M059J (cell line): ENCODE measurements at regions not wholly inside any gene's neighbourhood (a gene's known extent, or its start where the extent isn't known, plus 50 kb on each side); places are given as distances from the start of the nearest gene placed in this dataset.
"Not testable (repeated sequence)": the region's sequence is repeated elsewhere in the genome, so short reads cannot be mapped to it uniquely, and the experiment has no call there.

Experiments used
- DNase-seq: peaks from one replicate; pipeline ENCODE4 v3.0.0-alpha.2; 2012; ENCODE audit warnings: low read depth

DNA sequence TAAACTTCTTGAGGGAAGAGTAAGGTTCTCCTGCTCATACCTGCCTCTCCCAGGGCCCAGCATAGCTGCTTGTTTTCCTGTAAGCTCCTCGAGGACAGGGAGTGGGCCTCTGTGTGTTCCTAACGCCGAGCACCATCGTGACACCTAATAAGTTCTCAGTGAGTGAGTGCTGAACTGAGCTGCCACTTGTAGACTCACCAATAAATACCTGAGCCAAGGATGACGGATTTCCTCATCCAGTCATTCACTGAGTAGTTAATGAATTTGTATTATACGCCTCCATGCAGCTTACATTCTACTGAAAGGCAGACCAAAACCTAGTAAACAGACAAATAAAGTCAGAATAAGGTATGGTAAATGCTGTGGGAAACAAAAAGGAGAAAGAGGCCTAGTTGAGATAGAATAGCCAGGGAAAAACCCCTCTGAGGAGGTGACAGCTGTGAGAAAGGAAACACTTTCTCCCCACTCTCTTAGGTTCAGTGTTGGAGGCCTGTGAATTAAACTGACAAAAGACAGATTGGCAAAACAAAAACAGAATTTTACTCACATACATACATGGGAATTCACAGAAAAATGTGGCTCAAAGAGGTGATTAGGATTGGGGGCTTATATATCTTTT is 138.6 kb downstream of the B3GNT2 start:
- no peak for DNase-seq

DNA sequence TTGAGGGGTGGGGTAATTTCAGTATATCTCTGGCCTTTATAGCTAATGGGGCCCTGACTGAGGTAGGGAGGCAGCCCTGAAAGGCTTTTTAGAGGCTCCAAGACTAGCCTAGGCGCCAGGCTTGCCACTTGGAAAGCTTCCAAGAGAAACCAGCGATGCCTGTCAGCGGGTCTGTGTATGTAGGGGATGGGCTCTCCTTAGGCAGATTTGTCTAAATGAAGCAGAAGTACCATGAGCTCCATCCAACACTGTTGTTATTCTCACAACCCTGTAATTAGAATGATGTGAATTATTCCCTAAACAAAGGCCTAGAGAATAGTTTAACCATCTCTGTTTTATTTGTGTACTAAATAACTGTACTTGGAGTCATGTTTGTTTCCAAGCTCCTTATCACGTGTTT is 138.1 kb downstream of the B3GNT2 start:
- DNase-seq, result no peak

GRCh38 chr2:62330959-62331358 is 135.0 kb downstream of the B3GNT2 start:
- DNase-seq, result no peak

DNA sequence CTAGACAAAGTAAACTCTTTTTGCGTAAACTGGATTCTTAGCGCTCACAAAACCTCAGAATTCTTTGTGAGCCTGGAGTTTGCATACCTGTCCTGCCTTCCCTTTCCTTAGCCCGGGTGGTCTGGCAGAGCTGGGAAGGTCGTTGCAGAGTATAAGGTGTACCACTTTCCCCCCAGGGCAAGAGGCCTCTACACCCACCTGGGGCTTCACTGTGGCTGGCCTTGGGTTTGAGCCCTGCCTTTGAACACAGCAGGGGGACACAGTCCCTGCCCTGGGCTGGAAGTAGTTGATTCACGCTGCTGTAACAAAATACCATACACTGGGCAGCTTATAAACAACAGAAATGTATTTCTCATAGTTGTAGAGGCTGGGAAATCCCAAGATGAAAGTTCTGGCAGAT is 133.9 kb downstream of the B3GNT2 start:
- no peak for DNase-seq

GRCh38 chr2:62326735-62327134 is 130.8 kb downstream of the B3GNT2 start:
- DNase-seq, result no peak

GRCh38 chr2:62325398-62325797 is 129.5 kb downstream of the B3GNT2 start:
- no peak for DNase-seq

DNA sequence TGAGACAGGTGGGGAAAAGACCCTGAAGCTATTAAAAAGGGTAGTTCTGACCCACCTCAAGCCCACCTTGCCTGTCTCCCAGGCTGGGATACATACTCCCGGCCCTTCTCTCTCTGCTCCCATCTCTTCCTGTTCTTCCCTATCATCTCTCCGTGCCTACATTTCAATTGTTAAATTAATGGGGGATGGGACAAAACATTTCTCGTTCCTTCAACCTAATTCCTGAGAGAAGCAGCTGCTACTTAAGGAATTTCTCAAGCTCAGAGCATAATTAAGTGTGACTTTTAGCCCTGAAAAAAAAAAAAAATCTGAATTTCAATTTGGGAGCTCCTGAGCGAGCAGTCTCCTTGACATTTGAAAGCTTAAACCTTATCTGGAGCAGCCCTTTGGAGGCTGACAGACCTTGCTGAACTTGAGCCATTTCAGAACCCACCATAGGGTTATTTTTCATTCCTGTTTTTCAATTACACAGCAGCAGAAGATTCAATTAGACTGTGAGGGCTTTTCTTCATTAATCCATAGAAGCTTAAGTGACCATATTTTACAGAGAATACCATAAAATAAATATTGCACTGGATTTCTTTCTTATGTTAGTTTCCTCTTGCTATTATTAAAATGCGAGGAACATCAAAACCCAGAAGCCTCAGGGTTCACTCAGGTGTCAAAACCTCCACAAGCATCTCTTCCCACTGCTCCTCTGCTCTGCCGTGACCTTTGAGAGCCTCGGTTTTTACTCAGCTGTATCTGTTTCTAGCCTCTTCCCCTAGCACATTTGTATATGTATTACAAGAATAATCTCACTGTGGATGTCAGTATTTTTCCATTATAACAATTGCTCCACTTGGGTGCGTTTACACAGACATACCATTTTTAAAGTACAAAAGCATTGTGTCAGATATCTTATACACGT is 125.7 kb downstream of the B3GNT2 start:
- DNase-seq, result no peak

DNA sequence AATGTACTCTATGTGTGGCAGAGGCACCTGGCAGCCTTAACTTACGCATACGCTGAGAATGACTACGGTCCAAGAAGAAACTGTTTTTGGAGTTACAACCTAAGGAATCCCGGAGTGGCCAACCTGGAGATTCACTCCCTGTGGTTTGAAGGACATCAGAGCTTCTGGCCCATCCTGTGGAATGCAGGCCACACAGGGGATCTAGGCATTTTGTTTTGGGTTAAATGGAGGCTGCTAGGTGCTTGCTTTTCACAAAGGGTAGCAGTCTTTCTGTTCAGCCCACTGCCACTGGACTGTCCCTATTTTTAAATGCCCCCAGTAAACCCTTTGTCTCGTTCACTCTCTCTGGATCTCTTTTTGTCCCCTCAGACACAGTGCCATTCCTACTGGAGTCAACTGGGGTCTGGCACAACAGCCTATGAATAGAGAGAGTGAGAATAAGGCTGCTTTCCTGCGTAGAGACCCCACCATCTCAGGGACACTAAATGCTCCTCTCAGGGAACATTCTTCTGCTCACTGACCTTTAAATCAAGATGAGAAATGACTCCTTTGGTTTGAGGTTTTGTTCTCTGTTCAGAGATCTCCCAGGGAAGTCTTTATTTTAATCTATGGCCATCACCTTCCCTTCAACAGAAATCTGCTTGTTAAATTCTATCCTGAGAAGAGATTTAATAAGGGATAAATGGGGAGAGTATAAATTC is 124.9 kb downstream of the B3GNT2 start:
- no peak for DNase-seq

GRCh38 chr2:62320137-62320536 is 124.2 kb downstream of the B3GNT2 start:
- DNase-seq, result not testable (repeated sequence)

- DNase-seq, result no peak
Observed at GRCh38 chr2:62319070-62319469, 123.2 kb downstream of the B3GNT2 start.

DNA sequence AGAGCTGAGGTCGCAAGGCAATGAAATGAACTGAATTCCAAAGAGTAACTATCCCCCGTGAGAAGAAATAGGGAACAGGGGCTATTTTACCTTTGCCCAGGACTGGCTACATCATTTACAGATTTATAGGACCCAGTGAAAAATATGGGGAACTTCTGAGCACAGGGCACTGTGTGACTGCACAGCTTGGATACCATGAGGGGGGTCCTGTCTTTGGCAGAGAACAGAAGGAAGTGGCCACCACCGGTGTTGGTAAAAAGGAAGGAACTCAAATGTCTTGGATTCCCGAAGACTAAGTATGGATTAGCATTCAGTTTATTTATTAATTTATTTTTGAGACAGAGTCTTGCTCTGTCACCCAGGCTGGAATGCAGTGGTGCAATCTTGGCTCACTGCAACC is 119.6 kb downstream of the B3GNT2 start:
- no peak for DNase-seq

DNA sequence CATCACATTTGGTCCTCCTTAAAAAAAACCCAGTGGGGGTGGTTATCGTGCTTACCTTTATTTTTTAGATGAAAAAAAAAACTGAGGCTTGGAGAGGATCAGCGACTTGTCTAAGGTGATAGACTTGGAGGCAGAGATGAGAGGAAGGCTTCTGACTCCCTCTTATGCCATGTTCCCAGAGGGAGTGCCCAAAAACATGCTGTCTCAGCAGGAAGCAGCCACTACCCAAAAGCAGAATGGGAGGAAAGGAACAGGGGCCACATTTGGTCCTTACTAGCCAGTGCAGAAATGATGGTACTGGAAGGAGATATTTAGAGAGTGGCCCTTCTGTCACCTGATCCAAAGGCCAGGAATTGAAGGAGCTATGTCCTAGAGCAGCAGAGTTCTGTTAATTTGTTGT is 118.4 kb downstream of the B3GNT2 start:
- no peak for DNase-seq

GRCh38 chr2:62313449-62314227 is 117.7 kb downstream of the B3GNT2 start:
- DNase-seq, result no peak

DNA sequence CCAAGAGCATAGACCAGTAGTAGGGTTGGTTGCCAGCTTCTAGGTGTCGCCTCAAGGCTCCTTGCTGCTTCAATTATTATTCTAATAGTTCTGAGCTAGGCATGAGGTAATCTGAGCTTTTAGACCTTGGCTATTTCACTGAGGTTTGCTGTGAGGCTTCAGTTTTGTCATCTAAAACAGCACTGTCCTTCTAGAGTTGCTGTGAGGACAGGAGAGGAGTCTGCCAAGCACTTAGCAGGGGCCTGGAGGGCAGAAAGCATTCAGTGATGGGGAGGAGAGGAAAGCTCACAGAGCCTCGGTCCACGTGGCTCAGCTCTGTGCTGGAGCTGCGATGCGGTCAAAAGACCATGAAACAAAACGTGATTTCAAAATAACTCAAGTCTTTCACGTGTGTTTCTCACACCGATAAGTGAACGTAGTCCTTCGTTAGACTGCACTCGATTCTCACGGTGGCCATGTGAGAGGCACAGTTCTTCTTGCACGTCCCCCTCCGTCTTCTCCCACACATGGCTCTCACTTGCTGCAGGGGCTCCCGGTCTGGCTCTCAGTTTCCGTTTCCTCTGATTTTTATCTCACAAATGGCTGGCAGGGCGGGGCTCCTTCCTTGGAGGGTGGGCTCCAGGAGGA is 113.7 kb downstream of the B3GNT2 start:
- no peak for DNase-seq

GRCh38 chr2:62309081-62309464 is 113.2 kb downstream of the B3GNT2 start:
- DNase-seq, result no peak

GRCh38 chr2:62307469-62308389 is 111.8 kb downstream of the B3GNT2 start:
- no peak for DNase-seq

- peak; percentile 52 for DNase-seq
Observed at GRCh38 chr2:62306751-62307468, 111.0 kb downstream of the B3GNT2 start.

DNA sequence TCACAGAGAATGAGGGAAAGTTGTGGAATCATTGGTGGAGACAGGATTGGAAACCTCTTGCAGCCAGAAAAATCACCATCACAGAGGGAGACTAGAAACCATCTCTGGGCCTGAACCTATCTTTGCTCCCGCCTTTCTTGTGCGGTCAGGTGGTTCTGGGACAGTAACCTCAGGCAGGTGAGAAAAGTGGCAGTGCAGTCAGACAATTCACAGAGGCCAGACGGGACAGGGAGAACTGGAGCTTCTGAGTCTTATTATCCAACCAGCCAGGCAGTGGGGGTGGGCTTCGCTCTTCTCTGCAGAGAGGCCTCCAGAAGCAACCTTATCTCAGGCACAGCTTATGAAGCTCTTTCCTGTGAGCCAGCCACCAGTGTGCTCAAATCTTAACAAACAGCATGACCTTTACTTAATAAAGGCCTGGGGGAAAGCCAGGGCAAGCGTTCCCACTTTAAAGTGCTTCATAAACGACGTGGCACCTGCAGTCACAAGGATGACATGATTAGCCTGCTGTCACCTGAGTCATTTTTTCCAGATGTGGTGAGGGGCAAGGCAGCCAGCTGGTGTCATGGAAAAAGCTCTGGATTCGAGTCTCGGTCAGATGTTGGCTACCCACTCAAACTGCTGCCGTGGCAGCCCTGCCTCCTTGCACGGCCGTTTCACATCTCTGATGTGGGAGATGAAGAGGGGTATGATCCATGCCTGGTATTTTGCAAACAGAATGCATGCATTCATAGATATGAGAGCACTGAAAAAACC is 109.7 kb downstream of the B3GNT2 start:
- DNase-seq, result no peak
